ENCODE measurements at regions not wholly inside any gene's neighbourhood (a gene's known extent, or its start where the extent isn't known, plus 50 kb on each side); places are given as distances from the start of the nearest gene placed in this dataset.

- no peak for TF ChIP-seq EZH2 (IDR thresholded peaks at IDR 0.05; ENCODE audit: insufficient read depth, poor library complexity, severe bottlenecking)
- no peak for TF ChIP-seq EZH2phosphoT487 (IDR thresholded peaks at IDR 0.05; ENCODE audit: insufficient read depth, low read depth)
Measured at GRCh38 chr3:20669675-20670074, 483.7 kb upstream of the SGO1 start.
